Stimulated activated CD4-positive, alpha-beta T cell treated with anti-CD3 and anti-CD28 coated beads, Interleukin-1b, Interleukin-23, amount 100 ng/mL, for 1 hour (primary cell): ENCODE measurements at regions not wholly inside any gene's neighbourhood (a gene's known extent, or its start where the extent isn't known, plus 50 kb on each side); places are given as distances from the start of the nearest gene placed in this dataset.
"Not testable (repeated sequence)": the region's sequence is repeated elsewhere in the genome, so short reads cannot be mapped to it uniquely, and the experiment has no call there.

Experiments
- DNase-seq, 2 donors: peaks; one replicate each; pipeline ENCODE4 v3.0.0-alpha.2; 2020; ENCODE audit warnings: low read depth in 2 of 2

DNA sequence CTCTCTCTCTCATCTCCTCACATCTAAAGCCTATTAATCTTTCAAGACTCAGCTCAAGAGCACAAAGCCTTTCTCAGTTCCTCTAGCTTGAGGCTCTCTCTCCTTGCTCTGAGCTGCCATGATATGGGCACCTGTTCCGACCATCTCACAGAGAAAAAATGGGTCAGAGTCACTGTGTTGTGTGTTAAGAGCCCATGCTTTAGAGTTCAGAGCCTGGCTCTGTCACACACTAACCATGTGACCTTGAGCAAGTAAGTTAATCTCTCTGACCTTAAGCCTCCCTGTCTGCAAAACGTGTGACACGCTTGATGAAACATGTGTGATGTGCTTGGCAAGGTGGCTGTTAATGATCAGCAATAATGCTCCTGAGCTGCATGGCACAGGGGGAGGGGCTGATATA is 245.2 kb downstream of the DLEU7 start:
- DNase-seq = no peak

DNA sequence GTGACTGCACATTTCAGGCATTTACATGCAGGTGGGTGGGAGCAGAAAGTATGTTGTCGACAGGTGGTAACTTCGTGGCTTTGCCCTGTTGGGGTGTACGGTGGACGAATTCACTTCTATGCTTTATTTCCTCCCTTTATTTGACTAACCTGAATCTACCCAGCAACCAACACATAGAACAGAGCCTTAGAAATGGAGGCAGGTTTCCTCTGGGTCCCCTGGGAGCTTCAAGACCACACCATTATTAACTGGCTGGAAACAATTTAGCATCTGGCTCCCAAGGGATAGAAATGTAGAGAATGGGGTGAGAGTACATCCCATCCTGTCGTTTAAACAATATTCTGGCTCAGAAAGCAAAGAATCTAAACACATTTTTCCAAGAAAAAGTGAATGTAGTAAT is 244.4 kb downstream of the DLEU7 start:
- DNase-seq = no peak

DNA sequence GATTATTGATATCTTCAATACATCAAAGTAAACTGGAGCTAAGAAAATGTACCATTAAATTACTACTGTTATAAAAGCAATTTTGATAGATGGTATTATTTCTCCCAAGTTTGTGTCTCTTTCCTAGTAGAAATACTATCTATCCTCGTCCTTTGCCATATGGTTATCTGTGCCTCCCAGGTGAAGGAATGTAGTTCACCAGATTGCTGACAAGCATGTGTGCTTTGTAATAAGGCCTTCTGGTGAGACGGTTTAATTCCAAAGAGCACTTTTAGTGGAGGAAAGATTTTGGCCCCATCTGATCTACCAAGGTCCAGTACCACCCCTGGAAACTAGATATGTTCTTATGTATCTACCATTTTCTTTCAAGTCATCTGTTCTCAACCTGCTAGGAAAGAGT is 243.6 kb downstream of the DLEU7 start:
- DNase-seq = no peak

DNA sequence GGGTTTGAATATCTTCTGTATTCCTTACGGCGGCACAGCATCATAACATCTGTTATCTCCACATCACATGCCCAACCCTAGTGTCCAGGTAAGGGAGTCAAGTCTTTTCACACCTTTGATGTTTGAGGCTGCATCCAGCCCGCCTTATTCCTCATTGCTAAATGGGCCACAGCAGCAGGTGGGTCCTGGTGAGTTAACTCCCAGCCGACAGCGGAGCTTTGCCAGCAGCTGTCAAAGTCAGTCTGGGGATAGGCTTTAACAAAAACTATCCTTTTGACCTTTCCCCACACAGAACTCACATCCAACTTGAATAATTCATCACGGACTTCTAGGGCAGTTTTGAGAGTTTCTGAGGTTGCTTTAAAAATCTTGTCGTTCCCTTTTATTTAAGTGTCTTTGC is 235.1 kb downstream of the DLEU7 start:
- DNase-seq = no peak

DNA sequence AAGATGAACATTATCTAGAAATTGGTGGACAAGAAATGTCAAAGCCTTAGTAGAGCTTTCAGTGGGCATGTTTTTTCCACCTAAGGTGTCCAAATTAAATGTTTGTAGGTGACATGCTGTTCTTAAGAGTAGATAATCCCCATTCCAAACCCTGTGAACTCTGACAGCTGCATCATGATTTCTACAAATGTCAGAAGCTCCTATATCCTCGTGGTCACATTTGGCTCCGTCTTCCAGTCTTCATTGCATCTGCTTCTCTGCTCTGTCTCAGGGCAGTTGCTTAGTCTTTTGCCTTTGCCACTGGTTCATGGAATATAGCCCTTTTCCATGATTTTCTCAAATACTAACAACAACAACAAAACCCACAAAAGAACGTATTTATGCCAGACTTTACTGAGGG is 234.5 kb downstream of the DLEU7 start:
- no peak for DNase-seq

DNA sequence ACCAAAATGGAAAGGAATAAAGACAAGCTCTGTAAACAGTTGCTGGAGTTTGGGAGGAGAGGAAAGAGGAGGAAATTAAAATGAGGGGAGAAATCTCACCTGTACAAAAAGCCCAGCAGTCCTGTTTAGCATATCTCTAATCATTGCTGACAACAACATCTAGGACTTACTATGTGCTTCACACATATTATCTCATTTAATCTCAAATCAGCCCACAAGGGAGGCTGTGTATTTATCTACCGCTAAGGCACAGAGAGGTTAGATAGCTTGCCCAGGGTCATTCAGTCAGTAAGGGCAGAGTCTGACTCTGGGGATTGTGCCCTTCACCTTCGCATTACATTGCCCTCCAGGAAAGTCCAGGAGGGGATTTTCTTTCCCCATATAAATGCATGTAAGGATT is 233.3 kb downstream of the DLEU7 start:
- DNase-seq = no peak

DNA sequence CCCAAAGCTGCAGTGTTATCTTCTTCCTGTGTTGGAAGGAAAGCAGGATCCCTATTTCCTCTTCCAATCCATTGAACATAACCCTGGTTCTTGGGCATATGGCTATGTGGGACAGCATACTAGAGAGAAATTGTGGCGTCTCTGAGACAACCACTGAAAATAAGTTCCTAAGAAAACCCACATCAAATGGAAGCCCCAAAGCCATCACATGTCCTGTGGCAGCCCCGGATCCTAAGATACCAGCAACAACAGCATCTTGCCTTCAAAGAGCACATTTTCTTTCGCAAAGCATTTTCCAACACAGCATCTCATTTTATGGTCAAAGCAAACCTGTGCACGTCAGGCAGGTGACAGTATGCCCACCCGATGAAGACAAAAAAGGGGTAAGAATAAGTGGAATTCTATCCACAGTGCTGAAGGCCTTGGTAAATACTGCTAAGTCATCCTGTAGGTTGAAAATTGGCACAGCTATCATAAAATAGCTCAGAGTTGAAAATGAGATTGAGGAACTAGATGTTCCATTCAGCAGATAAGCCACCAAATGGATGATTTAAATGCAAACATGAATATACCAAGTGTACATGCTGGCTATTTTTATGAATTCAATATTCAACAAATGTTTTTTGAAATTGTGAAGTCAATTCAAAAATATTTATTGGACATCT is 232.2 kb downstream of the DLEU7 start:
- no peak for DNase-seq

DNA sequence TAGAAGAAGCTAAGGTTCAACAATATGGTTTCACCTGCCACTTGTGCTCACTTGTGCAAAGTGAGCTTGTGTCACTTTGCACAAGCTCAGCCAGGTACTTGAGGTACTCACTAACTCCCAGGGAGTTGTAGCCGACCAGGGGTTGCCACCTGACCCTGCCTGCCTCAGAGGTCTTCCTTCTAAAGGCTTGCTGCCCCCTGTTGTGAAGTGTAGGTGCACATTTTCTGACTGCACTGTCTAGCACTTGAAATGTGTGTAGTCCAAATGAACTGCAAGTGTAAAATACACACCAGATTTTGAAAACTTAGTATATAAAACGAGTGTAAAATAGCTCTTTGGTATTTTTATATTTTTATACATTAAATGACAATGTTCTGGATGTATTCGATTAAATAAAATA is 230.8 kb downstream of the DLEU7 start:
- no peak for DNase-seq

DNA sequence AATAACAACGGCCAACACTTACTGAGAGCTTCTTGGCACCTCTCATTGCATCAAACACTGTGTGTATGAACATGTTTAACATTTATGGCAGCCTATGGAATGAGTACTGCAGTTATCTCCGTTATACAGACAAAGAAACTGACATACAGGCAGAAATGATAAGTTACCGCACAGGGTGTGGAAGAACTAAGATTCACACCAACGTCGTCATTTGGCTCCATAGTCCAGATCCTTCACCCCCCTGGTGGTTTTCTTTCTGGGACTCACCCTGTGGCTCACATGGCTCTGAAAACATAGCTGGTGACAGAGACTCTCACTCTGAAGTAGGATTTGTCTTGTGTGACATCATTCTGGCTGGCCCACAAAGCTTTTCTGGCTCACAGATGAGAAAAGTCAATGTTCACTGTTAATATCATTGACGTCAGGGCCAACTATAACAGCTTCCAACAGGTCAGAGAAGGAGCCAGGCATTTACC is 230.1 kb downstream of the DLEU7 start:
- DNase-seq = no peak

DNA sequence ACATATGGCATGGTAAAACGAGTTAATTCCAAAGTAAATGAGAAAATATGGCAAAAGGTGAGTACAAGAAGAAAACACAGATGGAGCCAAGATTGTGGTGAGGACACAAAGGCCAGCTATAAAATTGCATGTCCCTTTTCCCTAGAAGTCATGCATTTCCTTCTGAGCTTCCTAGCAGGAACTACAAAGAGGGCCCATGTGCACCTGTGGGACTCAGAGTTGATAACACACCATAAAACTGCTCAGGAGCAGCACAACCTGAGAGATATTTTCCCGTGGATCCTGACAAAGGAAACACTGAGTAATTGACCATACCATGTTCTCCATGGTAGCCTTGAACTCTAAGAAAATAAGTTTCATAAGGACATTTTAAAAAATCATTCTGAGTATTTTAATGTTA is 228.3 kb downstream of the DLEU7 start:
- DNase-seq = no peak

DNA sequence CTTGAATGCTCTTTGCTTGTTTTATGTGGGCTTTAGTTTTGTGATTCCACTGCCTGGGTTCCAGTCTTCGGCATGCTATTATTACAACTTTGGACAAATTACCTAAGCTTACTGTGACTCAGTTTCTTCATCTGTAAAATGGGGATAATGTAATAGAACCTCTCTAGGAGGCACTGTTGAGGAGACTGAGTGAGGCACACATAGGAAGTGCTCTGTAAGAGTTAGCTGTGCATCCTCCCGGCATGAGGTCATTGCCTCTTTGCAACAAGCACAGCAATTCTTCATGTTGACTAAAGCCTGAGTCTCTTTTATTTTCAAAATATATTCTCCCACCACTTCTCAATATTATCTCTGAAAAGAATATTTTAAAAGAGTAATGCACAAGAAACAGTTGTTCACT is 227.4 kb downstream of the DLEU7 start:
- no peak for DNase-seq

DNA sequence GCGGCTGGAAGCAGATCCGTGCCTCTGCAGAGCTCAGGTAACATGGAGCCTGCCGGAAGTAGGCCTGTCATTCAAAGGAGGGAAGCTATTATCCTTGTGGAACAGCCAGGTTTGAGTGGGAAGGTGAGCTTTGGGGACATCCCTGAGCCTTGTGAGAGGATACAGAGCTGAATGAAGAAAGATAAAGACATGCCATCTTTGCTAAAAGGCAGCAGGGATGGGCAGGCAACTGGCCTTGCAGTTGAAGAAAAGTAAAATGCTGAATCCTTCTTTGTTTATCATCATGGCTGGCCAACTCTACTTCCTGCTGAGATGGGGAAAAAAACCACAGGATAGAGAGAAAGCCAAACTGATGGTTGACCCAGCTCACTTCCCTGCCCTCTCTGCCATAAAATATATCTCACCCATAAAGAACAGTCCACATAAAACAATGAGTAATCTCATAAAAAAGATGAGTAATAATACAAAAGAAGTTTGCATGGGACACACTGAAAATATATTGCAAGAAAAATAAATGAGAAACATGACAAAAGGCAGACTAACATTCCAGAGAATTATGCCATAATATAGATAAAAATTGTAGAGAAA is 226.3 kb downstream of the DLEU7 start:
- DNase-seq = no peak

DNA sequence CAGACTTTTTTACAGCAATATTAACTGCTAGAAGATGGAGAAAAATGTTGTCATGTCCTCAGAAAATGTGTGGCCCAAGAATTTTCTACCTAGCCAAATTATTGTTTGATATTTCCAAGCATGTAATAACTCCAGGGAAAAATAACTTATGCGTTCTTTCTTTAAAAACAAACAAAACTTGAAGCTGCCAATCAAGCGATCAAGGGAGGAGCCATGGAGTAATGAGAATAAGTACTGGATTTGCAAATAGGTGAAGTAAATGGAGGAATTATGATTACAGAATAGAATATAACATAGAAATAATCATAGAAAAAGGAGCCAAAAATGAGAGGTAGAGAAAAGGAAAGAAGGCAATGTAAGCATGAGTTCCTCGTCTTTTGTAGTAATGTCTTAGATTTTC is 225.3 kb downstream of the DLEU7 start:
- no peak for DNase-seq

DNA sequence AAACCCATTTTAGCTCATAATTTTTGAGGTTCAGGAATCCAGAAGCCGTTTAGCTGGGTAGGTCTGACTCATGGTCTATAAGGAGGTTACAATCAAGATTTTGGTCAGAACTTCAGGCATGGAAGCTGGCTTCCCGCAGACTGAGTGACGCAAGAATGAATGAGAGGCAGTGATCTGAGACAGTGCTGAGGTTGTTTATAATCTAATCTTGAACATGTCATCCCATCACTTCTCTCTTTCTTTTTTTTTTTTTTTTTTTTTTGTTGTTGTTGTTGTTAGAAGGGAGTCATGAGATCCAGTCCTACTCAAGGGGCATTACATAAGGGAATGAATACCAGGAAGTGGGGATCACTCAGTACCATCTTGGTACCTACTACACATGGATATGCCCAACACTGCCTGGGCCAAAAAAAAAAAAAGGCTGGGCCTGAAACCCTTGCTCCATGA is 217.4 kb downstream of the DLEU7 start:
- DNase-seq = no peak

DNA sequence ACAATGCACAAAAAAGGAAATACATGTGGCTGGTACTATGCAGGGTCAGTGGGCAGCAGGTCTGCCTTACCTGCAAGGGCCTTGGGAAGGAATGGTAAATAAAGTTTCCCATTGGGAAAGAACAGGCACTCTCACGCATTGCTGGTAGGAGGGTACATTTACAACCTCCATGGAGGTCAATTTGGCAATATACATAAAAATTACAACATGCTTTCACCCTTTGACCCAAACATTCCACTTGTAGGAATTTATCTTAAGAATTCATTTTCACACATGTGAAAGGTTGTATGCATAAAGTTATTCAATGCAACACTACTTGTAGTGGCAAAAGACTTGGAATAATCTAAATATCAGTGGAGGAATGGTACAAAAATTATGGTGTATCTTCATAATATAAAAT is 216.4 kb downstream of the DLEU7 start:
- DNase-seq = no peak

DNA sequence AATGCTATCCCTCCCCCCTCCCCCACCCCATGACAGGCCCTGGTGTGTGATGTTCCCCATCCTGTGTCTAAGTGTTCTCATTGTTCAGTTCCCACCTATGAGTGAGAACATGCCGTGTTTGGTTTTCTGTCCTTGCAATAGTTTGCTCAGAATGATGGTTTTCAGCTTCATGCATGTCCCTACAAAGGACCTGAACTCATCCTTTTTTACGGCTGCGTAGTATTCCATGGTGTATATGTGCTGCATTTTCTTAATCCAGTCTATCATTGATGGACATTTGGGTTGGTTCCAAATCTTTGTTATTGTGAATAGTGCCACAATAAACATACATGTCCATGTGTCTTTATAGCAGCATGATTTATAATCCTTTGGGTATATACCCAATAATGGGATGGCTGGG is 215.0 kb downstream of the DLEU7 start:
- DNase-seq = not testable (repeated sequence)

DNA sequence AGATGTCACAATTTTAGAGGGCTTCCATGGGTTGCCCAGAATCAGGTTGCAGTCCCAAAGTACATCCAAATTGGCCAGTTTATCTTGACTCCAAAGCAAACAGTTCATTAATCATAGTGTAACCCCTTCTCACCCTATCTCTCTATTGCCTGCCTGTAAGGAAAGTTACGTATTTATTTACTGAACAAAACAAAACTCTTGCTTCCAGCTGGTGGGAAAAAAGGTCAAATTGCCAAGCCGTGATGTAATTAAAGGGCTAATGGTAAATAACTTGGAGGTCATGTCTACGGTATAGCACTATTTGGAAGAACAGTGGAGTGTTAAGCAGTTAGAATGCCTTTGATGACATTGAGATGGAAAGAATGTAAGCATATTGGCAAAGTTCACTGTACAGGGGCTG is 214.0 kb downstream of the DLEU7 start:
- no peak for DNase-seq

DNA sequence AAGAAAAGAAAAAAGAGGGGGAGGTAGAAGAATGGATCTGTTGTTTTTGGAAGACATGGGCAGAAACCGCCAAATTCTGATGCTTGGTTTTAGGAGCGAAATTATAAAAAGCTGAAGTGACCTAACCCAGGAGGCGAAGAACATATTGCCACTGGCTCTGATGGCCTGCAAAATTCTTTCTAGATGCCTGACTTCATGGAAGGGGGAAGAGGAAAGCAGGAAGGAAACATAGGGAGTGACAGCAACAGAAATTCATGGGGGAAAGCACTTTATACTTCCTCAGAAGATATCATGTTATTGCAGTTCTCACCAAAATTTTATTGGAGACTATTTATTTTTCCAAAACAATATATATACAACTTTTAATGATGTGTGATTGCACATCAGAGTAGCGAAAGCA is 213.5 kb downstream of the DLEU7 start:
- DNase-seq = no peak

DNA sequence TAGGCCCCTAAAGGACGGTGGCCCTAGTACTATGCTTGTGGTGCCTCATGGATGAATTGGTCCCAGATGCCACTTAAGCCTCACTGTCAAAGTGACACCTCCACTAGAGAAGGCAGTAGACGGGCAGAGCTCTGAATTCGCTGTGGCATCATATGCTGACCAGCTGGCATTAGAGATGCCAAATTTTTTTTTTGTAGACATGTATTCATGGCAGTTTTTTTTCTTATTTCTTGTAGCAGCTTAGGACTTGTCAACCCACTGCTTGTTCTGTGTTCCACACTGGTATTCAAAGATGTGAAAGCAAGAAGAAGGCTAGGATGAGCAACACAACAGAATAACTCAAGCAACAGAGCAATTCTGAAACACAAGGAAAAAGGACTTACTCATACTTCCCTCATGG is 212.5 kb downstream of the DLEU7 start:
- no peak for DNase-seq

DNA sequence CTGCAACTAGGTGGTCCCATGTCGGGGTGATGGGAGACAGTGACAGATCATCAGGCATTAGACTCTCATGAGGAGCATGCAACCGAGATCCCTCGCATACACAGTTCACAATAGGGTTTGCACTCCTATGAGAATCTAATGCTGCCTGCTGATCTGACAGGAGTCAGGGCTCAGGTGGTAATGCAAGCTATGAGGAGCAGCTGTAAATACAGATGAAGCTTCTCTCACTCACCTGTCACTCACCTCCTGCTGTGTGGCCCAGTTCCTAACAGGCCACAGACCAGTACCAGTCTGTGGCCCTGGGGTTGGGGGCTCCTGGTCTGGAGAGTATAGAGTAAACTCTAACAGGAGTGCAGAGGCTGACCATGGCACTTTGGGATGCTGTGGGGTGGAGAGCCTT is 209.2 kb downstream of the DLEU7 start:
- no peak for DNase-seq

DNA sequence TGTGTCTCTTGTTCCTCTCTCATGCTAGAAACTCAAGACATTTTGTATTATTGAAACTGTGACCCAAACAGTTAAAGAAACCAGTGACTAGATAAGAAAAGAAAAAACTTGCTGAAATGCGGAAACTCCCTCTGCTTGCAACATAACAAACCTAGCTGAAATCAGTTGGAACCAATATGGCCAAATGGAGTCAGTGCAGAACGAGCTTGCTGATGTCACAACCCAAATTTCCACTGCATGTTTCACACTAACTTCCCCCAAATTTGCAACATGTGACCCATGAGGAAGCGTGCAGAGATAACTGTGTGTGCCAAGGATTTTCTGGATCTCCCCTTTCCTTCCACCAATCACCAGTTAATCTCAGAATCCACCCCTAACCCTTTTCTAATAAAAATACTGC is 208.0 kb downstream of the DLEU7 start:
- no peak for DNase-seq

DNA sequence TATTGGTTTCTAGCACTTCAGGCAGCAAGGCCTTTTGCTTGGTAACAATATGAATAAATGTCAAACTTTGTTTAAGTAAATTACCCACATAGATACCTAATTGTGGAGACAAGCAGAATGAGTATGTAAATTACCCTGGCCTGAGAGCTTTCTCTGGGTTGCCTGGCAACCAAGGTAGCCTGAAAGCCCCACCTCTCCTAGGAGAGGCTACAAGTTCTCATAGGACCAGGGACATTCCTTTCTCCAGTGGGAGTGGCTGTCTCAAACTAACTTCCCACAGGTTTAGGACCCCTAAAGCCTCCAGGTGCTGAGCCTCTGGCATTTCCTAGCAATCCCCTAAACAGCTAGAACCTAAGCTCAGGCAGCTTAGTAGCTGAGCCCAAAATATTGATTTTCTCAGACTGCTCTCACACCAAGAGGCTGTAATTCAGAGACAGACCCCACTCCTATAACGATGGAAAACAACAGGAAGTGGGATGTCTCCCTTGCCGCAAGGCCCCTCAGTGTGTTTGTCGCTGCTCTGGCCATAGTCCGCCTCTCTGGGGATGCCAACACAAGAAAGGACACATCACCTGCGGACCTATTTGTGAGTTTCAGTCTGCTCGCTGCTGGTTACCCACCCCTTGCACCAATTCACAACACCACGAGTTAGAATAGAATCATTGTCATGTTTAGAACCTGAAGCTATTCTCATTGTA is 207.3 kb downstream of the DLEU7 start:
- no peak for DNase-seq

DNA sequence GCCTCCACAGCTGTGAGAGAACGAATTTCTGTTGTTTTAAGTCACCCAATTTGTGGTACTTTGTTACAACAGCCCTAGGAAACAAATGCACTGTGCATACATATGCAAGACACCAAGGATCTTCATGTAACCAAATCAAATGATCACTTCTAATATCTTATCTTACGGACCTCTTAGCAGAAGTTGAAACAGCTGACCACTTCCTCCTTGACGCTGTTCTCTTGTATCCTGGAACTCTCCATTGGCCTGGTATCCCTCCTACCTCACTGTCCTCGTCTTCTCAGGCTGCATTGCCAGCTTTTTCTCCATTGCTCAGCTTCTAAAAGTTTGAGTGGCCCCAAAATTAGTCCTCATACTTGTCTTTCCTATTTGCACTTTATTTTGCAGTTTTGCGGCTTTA is 200.4 kb downstream of the DLEU7 start:
- no peak for DNase-seq
